Skin of body (tissue), 1 donor: ENCODE measurements at regions not wholly inside any gene's neighbourhood (a gene's known extent, or its start where the extent isn't known, plus 50 kb on each side); places are given as distances from the start of the nearest gene placed in this dataset.

Experiments used
- DNase-seq: peaks from one replicate; lab custom pipeline; 2025; lab: John Stamatoyannopoulos, UW

GRCh38 chr16:48901712-48902374 lies 291.9 kb upstream of the N4BP1 start:
- no peak for DNase-seq

GRCh38 chr16:48899500-48899899 lies 289.5 kb upstream of the N4BP1 start:
- DNase-seq: no peak

- no peak for DNase-seq
Measured at GRCh38 chr16:48897698-48898205, 287.8 kb upstream of the N4BP1 start.

GRCh38 chr16:48895142-48895541 lies 285.2 kb upstream of the N4BP1 start:
- no peak for DNase-seq

GRCh38 chr16:48892893-48893292 lies 282.9 kb upstream of the N4BP1 start:
- no peak for DNase-seq

- DNase-seq: no peak
Measured at GRCh38 chr16:48887646-48888210, 277.7 kb upstream of the N4BP1 start.

- no peak for DNase-seq
Measured at GRCh38 chr16:48885471-48885870, 275.5 kb upstream of the N4BP1 start.

GRCh38 chr16:48881272-48881671 lies 271.3 kb upstream of the N4BP1 start:
- no peak for DNase-seq

- no peak for DNase-seq
Measured at GRCh38 chr16:48879223-48880122, 269.5 kb upstream of the N4BP1 start.

- DNase-seq: no peak
Measured at GRCh38 chr16:48877946-48878345, 268.0 kb upstream of the N4BP1 start.

GRCh38 chr16:48870141-48870540 lies 260.2 kb upstream of the N4BP1 start:
- DNase-seq: no peak

- no peak for DNase-seq
Measured at GRCh38 chr16:48865520-48865919, 255.5 kb upstream of the N4BP1 start.

- DNase-seq: no peak
Measured at GRCh38 chr16:48864055-48864454, 254.1 kb upstream of the N4BP1 start.

- DNase-seq: no peak
Measured at GRCh38 chr16:48862087-48862532, 252.1 kb upstream of the N4BP1 start.

GRCh38 chr16:48860341-48860740 lies 250.4 kb upstream of the N4BP1 start:
- DNase-seq: no peak

- DNase-seq: no peak
Measured at GRCh38 chr16:48852951-48853350, 243.0 kb upstream of the N4BP1 start.

GRCh38 chr16:48852458-48852857 lies 242.5 kb upstream of the N4BP1 start:
- no peak for DNase-seq

GRCh38 chr16:48850097-48850770 lies 240.3 kb upstream of the N4BP1 start:
- DNase-seq: no peak

GRCh38 chr16:48846277-48846676 lies 236.3 kb upstream of the N4BP1 start:
- no peak for DNase-seq

- no peak for DNase-seq
Measured at GRCh38 chr16:48845261-48845660, 235.3 kb upstream of the N4BP1 start.

GRCh38 chr16:48838349-48838748 lies 228.4 kb upstream of the N4BP1 start:
- DNase-seq: no peak

GRCh38 chr16:48836636-48837035 lies 226.7 kb upstream of the N4BP1 start:
- DNase-seq: no peak
